ENCODE measurements at regions not wholly inside any gene's neighbourhood (a gene's known extent, or its start where the extent isn't known, plus 50 kb on each side); places are given as distances from the start of the nearest gene placed in this dataset.

DNA sequence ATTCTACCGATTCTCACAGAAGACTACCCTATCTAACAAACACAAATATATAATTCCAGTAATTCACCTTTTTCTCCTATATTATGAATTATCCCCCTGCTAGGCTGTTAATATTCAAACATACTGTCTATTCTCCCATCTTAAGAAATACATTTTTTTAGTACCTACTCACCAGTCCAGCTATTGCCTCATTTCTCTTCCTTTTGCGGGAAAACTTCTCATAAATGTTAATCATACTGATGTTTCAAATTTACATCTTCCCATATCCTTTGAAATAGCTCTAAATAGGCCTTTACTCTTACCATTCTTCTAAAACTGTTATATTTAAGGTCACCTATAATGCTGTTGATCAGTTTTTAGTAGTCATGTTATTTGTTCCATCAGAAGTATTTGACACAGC, 759.1 kb upstream of the SLIT2 start:
- Mint-ChIP-seq H3K27me3 (ENCODE audit: insufficient read depth, unreplicated experiment) (no peaks in the 10 kb centered on the region), H3K4me3 (ENCODE audit: unreplicated experiment) (no peak overlapping the region), H3K27ac (ENCODE audit: unreplicated experiment) (no peak overlapping the region), H3K9me3 (ENCODE audit: unreplicated experiment) (no peaks in the 10 kb centered on the region), H3K4me1 (ENCODE audit: low read depth, unreplicated experiment) (no peaks in the 10 kb centered on the region), H3K36me3 (ENCODE audit: insufficient read depth, unreplicated experiment) (no peaks in the 10 kb centered on the region)
- TF ChIP-seq, protein P1, sequence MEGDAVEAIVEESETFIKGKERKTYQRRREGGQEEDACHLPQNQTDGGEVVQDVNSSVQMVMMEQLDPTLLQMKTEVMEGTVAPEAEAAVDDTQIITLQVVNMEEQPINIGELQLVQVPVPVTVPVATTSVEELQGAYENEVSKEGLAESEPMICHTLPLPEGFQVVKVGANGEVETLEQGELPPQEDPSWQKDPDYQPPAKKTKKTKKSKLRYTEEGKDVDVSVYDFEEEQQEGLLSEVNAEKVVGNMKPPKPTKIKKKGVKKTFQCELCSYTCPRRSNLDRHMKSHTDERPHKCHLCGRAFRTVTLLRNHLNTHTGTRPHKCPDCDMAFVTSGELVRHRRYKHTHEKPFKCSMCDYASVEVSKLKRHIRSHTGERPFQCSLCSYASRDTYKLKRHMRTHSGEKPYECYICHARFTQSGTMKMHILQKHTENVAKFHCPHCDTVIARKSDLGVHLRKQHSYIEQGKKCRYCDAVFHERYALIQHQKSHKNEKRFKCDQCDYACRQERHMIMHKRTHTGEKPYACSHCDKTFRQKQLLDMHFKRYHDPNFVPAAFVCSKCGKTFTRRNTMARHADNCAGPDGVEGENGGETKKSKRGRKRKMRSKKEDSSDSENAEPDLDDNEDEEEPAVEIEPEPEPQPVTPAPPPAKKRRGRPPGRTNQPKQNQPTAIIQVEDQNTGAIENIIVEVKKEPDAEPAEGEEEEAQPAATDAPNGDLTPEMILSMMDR (IDR thresholded peaks at IDR 0.05; ENCODE audit: insufficient read depth in 1 of 2, low read depth in 1 of 2, low read length in 1 of 2, severe bottlenecking in 1 of 2, unreplicated experiment in 1 of 2): no peak
- POLR2A ChIA-PET: no interaction called here
- Histone ChIP-seq H3K4me3 (ENCODE audit: low read depth, low read length) (no peak overlapping the region), H3K9me3 (0 out of 2 replicates have a peak, but pooled peaks cover 3% of the 10 kb centered on the region), H3K4me1 (no peaks in the 10 kb centered on the region), H3K36me3 (ENCODE audit: control insufficient read depth, insufficient read depth, low read length) (no peaks in the 10 kb centered on the region), H3K27me3 (replicated peaks; ENCODE audit: control insufficient read depth, insufficient read depth, low read length) (no peaks in the 10 kb centered on the region)
- intact Hi-C loops (cut with micrococcal nuclease; ENCODE audit: unreplicated experiment): no loop called here
- DNase-seq: no peak
- BruUV-seq (replicated peaks): no TSS peak
- CTCF ChIA-PET: no interaction called here

DNA sequence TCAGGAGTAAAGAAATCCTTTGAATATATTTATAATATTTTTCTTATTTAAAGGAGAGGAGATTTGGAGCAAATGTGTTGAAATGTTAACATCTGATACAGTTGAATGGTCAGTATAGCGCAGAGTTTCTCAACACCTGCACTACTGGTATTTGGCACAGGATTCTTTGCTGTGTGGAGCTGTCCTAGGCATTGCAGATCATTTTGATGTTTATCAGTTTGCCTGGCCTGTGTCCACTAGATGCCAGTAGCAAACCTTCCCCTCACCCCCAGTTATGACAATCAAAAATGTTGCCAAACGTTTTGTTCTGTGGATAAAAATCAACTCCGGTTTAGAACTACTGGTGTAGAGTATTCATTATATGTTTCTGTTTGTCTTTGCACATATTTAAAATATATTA, 765.3 kb upstream of the SLIT2 start:
- H3K27me3 Mint-ChIP-seq (ENCODE audit: insufficient read depth, unreplicated experiment): no peaks in the 10 kb centered on the region
- no peaks in the 10 kb centered on the region for H3K4me1 Mint-ChIP-seq (ENCODE audit: low read depth, unreplicated experiment)
- no peak for DNase-seq
- BruUV-seq (replicated peaks): no TSS peak
- Histone ChIP-seq H3K27me3 (replicated peaks; ENCODE audit: control insufficient read depth, insufficient read depth, low read length) (no peaks in the 10 kb centered on the region), H3K9me3 (no peaks in the 10 kb centered on the region), H3K36me3 (ENCODE audit: control insufficient read depth, insufficient read depth, low read length) (no peaks in the 10 kb centered on the region), H3K4me1 (no peaks in the 10 kb centered on the region), H3K4me3 (ENCODE audit: low read depth, low read length) (no peak overlapping the region)
- intact Hi-C loops (cut with micrococcal nuclease; ENCODE audit: unreplicated experiment): no loop called here
- ChIA-PET POLR2A (no interaction called here), CTCF (interaction anchor here (0.6 kb wide), 1 partner anchor 651 kb away, joined by 3 read pairs; no protein-coding TSS in a partner anchor)
- H3K27ac Mint-ChIP-seq (ENCODE audit: unreplicated experiment): no peak overlapping the region
- H3K36me3 Mint-ChIP-seq (ENCODE audit: insufficient read depth, unreplicated experiment): no peaks in the 10 kb centered on the region
- no peaks in the 10 kb centered on the region for H3K9me3 Mint-ChIP-seq (ENCODE audit: unreplicated experiment)
- H3K4me3 Mint-ChIP-seq (ENCODE audit: unreplicated experiment): no peak overlapping the region
- TF ChIP-seq, protein P1 (IDR thresholded peaks at IDR 0.05; ENCODE audit: insufficient read depth in 1 of 2, low read depth in 1 of 2, low read length in 1 of 2, severe bottlenecking in 1 of 2, unreplicated experiment in 1 of 2): no peak

DNA sequence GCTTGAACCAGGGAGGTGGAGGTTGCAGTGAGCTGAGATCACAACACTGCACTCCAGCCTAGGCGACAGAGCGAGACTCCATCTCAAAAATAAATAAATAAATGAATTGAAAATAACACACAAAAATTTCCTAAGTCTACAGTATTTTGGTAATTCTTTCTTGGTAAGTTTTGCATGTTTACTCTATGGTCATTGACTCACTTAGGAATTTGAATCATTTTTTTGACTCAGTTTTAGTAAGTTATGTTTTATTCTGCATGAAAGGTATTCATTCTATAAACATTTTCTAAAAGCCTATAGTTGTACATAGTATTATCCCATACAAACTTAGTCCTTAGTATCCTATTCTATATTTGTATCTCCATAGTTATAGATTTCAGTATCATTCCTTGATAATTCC, 772.9 kb upstream of the SLIT2 start:
- no TSS peak for BruUV-seq (replicated peaks)
- H3K4me1 ChIP-seq: no peaks in the 10 kb centered on the region
- H3K36me3 ChIP-seq (ENCODE audit: control insufficient read depth, insufficient read depth, low read length): no peaks in the 10 kb centered on the region
- no peak for DNase-seq
- TF ChIP-seq, protein P1 (IDR thresholded peaks at IDR 0.05; ENCODE audit: insufficient read depth in 1 of 2, low read depth in 1 of 2, low read length in 1 of 2, severe bottlenecking in 1 of 2, unreplicated experiment in 1 of 2): no peak
- Mint-ChIP-seq H3K27me3 (ENCODE audit: insufficient read depth, unreplicated experiment) (no peaks in the 10 kb centered on the region), H3K27ac (ENCODE audit: unreplicated experiment) (no peak overlapping the region), H3K4me1 (ENCODE audit: low read depth, unreplicated experiment) (no peaks in the 10 kb centered on the region), H3K4me3 (ENCODE audit: unreplicated experiment) (no peak overlapping the region), H3K36me3 (ENCODE audit: insufficient read depth, unreplicated experiment) (no peaks in the 10 kb centered on the region), H3K9me3 (ENCODE audit: unreplicated experiment) (no peaks in the 10 kb centered on the region)
- H3K27me3 ChIP-seq (replicated peaks; ENCODE audit: control insufficient read depth, insufficient read depth, low read length): no peaks in the 10 kb centered on the region
- H3K9me3 ChIP-seq: no peaks in the 10 kb centered on the region
- intact Hi-C loops (cut with micrococcal nuclease; ENCODE audit: unreplicated experiment): no loop called here
- no peak overlapping the region for H3K4me3 ChIP-seq (ENCODE audit: low read depth, low read length)
- ChIA-PET POLR2A (no interaction called here), CTCF (no interaction called here)

Data from Caco-2 (cell line).